ENCODE measurements at regions not wholly inside any gene's neighbourhood (a gene's known extent, or its start where the extent isn't known, plus 50 kb on each side); places are given as distances from the start of the nearest gene placed in this dataset.

GRCh38 chr7:155948423-155948822, 136.2 kb upstream of the SHH start:
- no peak for TF ChIP-seq CTCF (IDR thresholded peaks at IDR 0.05; ENCODE audit: low read depth, low read length)
- Histone ChIP-seq H3K27me3 (ENCODE audit: insufficient read depth, low read depth, severe bottlenecking) (peaks cover 94% of the 10 kb centered on the region), H3K4me3 (ENCODE audit: low read depth, low read length) (no peak overlapping the region), H3K9me3 (ENCODE audit: severe bottlenecking) (peaks cover 2% of the 10 kb centered on the region), H3K27ac (no peak overlapping the region), H3K36me3 (no peaks in the 10 kb centered on the region)
- no peak for DNase-seq

- Histone ChIP-seq H3K4me3 (ENCODE audit: low read depth, low read length) (no peak overlapping the region), H3K27ac (no peak overlapping the region), H3K27me3 (ENCODE audit: insufficient read depth, low read depth, severe bottlenecking) (peaks cover 94% of the 10 kb centered on the region), H3K9me3 (ENCODE audit: severe bottlenecking) (peaks cover 2% of the 10 kb centered on the region), H3K36me3 (no peaks in the 10 kb centered on the region)
- DNase-seq: no peak
- TF ChIP-seq CTCF (IDR thresholded peaks at IDR 0.05; ENCODE audit: low read depth, low read length): no peak
Measured at GRCh38 chr7:155947051-155947450, 134.8 kb upstream of the SHH start.

- peaks cover 91% of the 10 kb centered on the region for H3K27me3 ChIP-seq (ENCODE audit: insufficient read depth, low read depth, severe bottlenecking)
- DNase-seq: no peak
- no peak for TF ChIP-seq CTCF (IDR thresholded peaks at IDR 0.05; ENCODE audit: low read depth, low read length)
- H3K27ac ChIP-seq: no peak overlapping the region
- no peaks in the 10 kb centered on the region for H3K36me3 ChIP-seq
- no peak overlapping the region for H3K4me3 ChIP-seq (ENCODE audit: low read depth, low read length)
- peaks cover 2% of the 10 kb centered on the region for H3K9me3 ChIP-seq (ENCODE audit: severe bottlenecking)
Measured at GRCh38 chr7:155945670-155946325, 133.5 kb upstream of the SHH start.

GRCh38 chr7:155944901-155945300, 132.6 kb upstream of the SHH start:
- peaks cover 88% of the 10 kb centered on the region for H3K27me3 ChIP-seq (ENCODE audit: insufficient read depth, low read depth, severe bottlenecking)
- no peak for DNase-seq
- no peak overlapping the region for H3K4me3 ChIP-seq (ENCODE audit: low read depth, low read length)
- H3K9me3 ChIP-seq (ENCODE audit: severe bottlenecking): peaks cover 2% of the 10 kb centered on the region
- no peaks in the 10 kb centered on the region for H3K36me3 ChIP-seq
- no peak for TF ChIP-seq CTCF (IDR thresholded peaks at IDR 0.05; ENCODE audit: low read depth, low read length)
- H3K27ac ChIP-seq: no peak overlapping the region

GRCh38 chr7:155943251-155943899, 131.1 kb upstream of the SHH start:
- Histone ChIP-seq H3K27me3 (ENCODE audit: insufficient read depth, low read depth, severe bottlenecking) (peaks cover 83% of the 10 kb centered on the region), H3K27ac (no peak overlapping the region), H3K36me3 (no peaks in the 10 kb centered on the region), H3K4me3 (ENCODE audit: low read depth, low read length) (no peak overlapping the region), H3K9me3 (ENCODE audit: severe bottlenecking) (peaks cover 6% of the 10 kb centered on the region)
- DNase-seq: no peak
- TF ChIP-seq CTCF (IDR thresholded peaks at IDR 0.05; ENCODE audit: low read depth, low read length): no peak
